PC-9 (cell line): ENCODE measurements at regions not wholly inside any gene's neighbourhood (a gene's known extent, or its start where the extent isn't known, plus 50 kb on each side); places are given as distances from the start of the nearest gene placed in this dataset.

ENCODE experiments used
- BruUV-seq: library from RNA; stranded (reverse); fragments of 400-500 nt; replicated peaks from 2 replicates; lab custom pipeline; 2021; lab: Mats Ljungman, UMichigan
- CTCF ChIA-PET: fragments of 300-600 bp; sonication (Branson Sonifier 250); formaldehyde crosslinking; loops from one replicate; lab custom pipeline; 2022; ENCODE audit warnings: antibody characterized with exemption; lab: Charles Lee
- POLR2A ChIA-PET: fragments of 300-600 bp; sonication (Branson Sonifier 250); formaldehyde crosslinking; loops from one replicate; lab custom pipeline; 2022; ENCODE audit warnings: antibody characterized with exemption; ENCODE audit not compliant: unreplicated experiment; lab: Charles Lee
- DNase-seq, 2 experiments: peaks; one replicate each; pipeline versions ENCODE4 v3.0.0 to v3.0.0-alpha.2; 2015 to 2022; ENCODE audit warnings: mixed read lengths in 1 of 2
- H2AFZ ChIP-seq: fragments of 200-600 bp; sonication (generic); 2 replicates; pipeline ENCODE4 v1.8.1; 2017; ENCODE audit warnings: antibody characterized with exemption
- H3F3A ChIP-seq: fragments of 200-600 bp; sonication (generic); 2 replicates; pipeline ENCODE4 v1.8.1; 2017; ENCODE audit warnings: antibody characterized with exemption, mild to moderate bottlenecking, low read depth; ENCODE audit not compliant: insufficient read depth
- H3K27ac ChIP-seq: fragments of 200-600 bp; sonication (generic); 2 replicates; pipeline ENCODE4 v1.6.1; 2016; ENCODE audit warnings: mixed run types
- H3K27me3 ChIP-seq: fragments of 200-600 bp; sonication (generic); 2 replicates; pipeline ENCODE4 v1.6.1; 2016; ENCODE audit warnings: low read depth, mixed run types; ENCODE audit not compliant: insufficient read depth
- H3K36me3 ChIP-seq: fragments of 200-600 bp; sonication (generic); 2 replicates; pipeline ENCODE4 v1.6.1; 2016; ENCODE audit warnings: low read depth, mixed run types
- H3K4me1 ChIP-seq: fragments of 200-600 bp; sonication (generic); replicated peaks from 2 replicates; pipeline ENCODE4 v1.6.1; 2016; ENCODE audit warnings: mixed run types; ENCODE audit not compliant: insufficient read depth
- H3K4me2 ChIP-seq: fragments of 200-600 bp; sonication (generic); 2 replicates; pipeline ENCODE4 v1.6.1; 2017; ENCODE audit warnings: mixed run types
- H3K4me3 ChIP-seq: fragments of 200-600 bp; sonication (generic); 2 replicates; pipeline ENCODE4 v1.6.1; 2016; ENCODE audit warnings: mixed run types
- H3K79me2 ChIP-seq: fragments of 200-600 bp; sonication (generic); 2 replicates; pipeline ENCODE4 v1.6.1; 2017; ENCODE audit warnings: low read depth, mixed run types
- H3K9me2 ChIP-seq: fragments of 200-600 bp; sonication (generic); 2 replicates; pipeline ENCODE4 v1.8.1; 2017; ENCODE audit warnings: mild to moderate bottlenecking; ENCODE audit not compliant: insufficient read depth
- H3K9me3 ChIP-seq: fragments of 200-600 bp; sonication (generic); 2 replicates; pipeline ENCODE4 v1.8.1; 2016; ENCODE audit warnings: low read depth; ENCODE audit not compliant: insufficient read depth
- H4K20me1 ChIP-seq: fragments of 200-600 bp; sonication (generic); 2 replicates; pipeline ENCODE4 v1.8.1; 2017; ENCODE audit not compliant: insufficient read depth
- CTCF ChIP-seq: fragments of 200-600 bp; sonication (generic); conservative IDR thresholded peaks from 2 replicates; pipeline ENCODE4 v1.6.1; 2017; ENCODE audit warnings: mixed run types, antibody characterized with exemption, mild to moderate bottlenecking, moderate library complexity
- EZH2 ChIP-seq: fragments of 200-600 bp; sonication (generic); IDR thresholded peaks from 2 replicates; pipeline ENCODE4 v1.8.0; 2017; ENCODE audit warnings: antibody characterized with exemption, low read depth
- intact Hi-C: fragments of 100-400 bp; cut with micrococcal nuclease; formaldehyde crosslinking; loops from one replicate; pipeline ENCODE4 v1.10.0; 2022; ENCODE audit not compliant: unreplicated experiment

GRCh38 chr7:19390795-19391194 is 245.6 kb upstream of the FERD3L start:
- no peak for DNase-seq
- Histone ChIP-seq H3K9me3 (no peaks in the 10 kb centered on the region), H3K4me1 (no peaks in the 10 kb centered on the region), H3K36me3 (no peaks in the 10 kb centered on the region), H3K27me3 (no peaks in the 10 kb centered on the region), H3K79me2 (no peaks in the 10 kb centered on the region), H3F3A (no peaks in the 10 kb centered on the region), H4K20me1 (no peaks in the 10 kb centered on the region), H3K4me3 (no peak overlapping the region), H3K27ac (no peak overlapping the region), H3K9me2 (0 out of 2 replicates have a peak, but pooled peaks cover 3% of the 10 kb centered on the region), H2AFZ (no peak overlapping the region), H3K4me2 (no peak overlapping the region)
- CTCF ChIA-PET, result no interaction called here
- TF ChIP-seq CTCF (no peak), EZH2 (no peak)
- intact Hi-C loops, result no loop called here
- POLR2A ChIA-PET, result no interaction called here
- BruUV-seq, result no TSS peak

- Histone ChIP-seq H3K4me2 (no peak overlapping the region), H3K27ac (no peak overlapping the region), H3K9me2 (no peaks in the 10 kb centered on the region), H3K9me3 (no peaks in the 10 kb centered on the region; the same call in 1 of the 2 replicates), H3K4me1 (no peaks in the 10 kb centered on the region), H3K4me3 (no peak overlapping the region), H2AFZ (no peak overlapping the region), H3K27me3 (no peaks in the 10 kb centered on the region), H3F3A (no peaks in the 10 kb centered on the region), H4K20me1 (no peaks in the 10 kb centered on the region), H3K36me3 (no peaks in the 10 kb centered on the region), H3K79me2 (no peaks in the 10 kb centered on the region)
- DNase-seq, result no peak
- POLR2A ChIA-PET, result no interaction called here
- CTCF ChIA-PET, result no interaction called here
- no TSS peak for BruUV-seq
- no peak for TF ChIP-seq CTCF
- no peak for TF ChIP-seq EZH2
- intact Hi-C loops, result no loop called here
Measured at GRCh38 chr7:19381321-19381720, 236.1 kb upstream of the FERD3L start.

GRCh38 chr7:19378345-19378714 is 233.1 kb upstream of the FERD3L start:
- no peak overlapping the region for H3K4me3 ChIP-seq
- no peak overlapping the region for H3K4me2 ChIP-seq
- POLR2A ChIA-PET, result no interaction called here
- no peaks in the 10 kb centered on the region for H3K4me1 ChIP-seq
- no peaks in the 10 kb centered on the region for H3K9me2 ChIP-seq
- H3K27ac ChIP-seq, result no peak overlapping the region
- H3F3A ChIP-seq, result no peaks in the 10 kb centered on the region
- no peaks in the 10 kb centered on the region for H3K79me2 ChIP-seq
- H3K9me3 ChIP-seq, result no peaks in the 10 kb centered on the region; the same call in 1 of the 2 replicates
- H3K27me3 ChIP-seq, result no peaks in the 10 kb centered on the region
- TF ChIP-seq CTCF (no peak), EZH2 (no peak)
- CTCF ChIA-PET, result no interaction called here
- H2AFZ ChIP-seq, result peak overlapping the region; percentile 5; the same call in 1 of the 2 replicates
- intact Hi-C loops, result no loop called here
- H4K20me1 ChIP-seq, result no peaks in the 10 kb centered on the region
- no peaks in the 10 kb centered on the region for H3K36me3 ChIP-seq
- no TSS peak for BruUV-seq
- no peak for DNase-seq
